Epithelial cell of esophagus (primary cell): ENCODE measurements at regions not wholly inside any gene's neighbourhood (a gene's known extent, or its start where the extent isn't known, plus 50 kb on each side); places are given as distances from the start of the nearest gene placed in this dataset.

Experiments
- DNase-seq: peaks from one replicate; pipeline ENCODE4 v3.0.0; 2010; ENCODE audit warnings: low read depth
- H3K4me3 ChIP-seq: 2 replicates; pipeline ENCODE4 v1.5.1; 2011; ENCODE audit warnings: mild to moderate bottlenecking, low read length, control low read depth
- TF ChIP-seq, protein P1 (sequence below): IDR thresholded peaks from 2 replicates; pipeline ENCODE4 v1.5.1; 2011; ENCODE audit warnings: low read depth, mild to moderate bottlenecking, low read length, control low read depth, inconsistent platforms; ENCODE audit not compliant: insufficient read depth; ENCODE audit errors: missing control alignments

DNA sequence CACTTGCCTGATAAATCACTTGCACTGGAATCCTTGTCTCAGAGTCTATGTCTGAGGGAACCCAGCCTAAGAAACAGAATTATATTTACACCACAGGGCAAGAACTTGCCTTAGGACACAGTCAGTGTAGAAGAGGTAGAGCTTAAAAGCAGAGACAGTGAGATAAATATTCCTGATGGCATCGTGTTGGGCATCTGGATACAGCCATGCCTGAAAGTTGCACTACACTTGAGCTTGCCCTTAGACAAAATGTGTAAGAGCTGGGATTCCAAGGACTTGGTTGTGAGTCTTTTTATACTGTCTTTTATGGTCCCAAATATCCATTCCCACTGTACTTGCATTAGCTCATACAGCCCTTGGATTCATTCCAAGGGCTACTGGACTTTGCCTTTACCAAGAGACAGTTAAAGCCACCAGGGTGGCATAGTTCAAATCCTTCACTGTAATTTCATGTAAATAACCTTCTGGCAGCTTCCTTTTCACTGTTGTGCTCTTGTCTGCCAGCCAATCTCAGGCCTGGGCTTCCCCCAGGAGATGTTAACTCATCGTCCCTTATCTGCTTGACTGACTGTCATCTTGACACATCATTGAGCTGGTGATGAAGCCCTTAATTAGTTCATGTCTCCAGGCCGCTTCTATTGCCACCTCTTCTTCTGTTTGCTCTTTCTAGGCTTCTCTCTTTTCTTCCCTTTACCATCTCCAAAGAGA, 577.9 kb upstream of the TBX3 start:
- TF ChIP-seq, protein P1, sequence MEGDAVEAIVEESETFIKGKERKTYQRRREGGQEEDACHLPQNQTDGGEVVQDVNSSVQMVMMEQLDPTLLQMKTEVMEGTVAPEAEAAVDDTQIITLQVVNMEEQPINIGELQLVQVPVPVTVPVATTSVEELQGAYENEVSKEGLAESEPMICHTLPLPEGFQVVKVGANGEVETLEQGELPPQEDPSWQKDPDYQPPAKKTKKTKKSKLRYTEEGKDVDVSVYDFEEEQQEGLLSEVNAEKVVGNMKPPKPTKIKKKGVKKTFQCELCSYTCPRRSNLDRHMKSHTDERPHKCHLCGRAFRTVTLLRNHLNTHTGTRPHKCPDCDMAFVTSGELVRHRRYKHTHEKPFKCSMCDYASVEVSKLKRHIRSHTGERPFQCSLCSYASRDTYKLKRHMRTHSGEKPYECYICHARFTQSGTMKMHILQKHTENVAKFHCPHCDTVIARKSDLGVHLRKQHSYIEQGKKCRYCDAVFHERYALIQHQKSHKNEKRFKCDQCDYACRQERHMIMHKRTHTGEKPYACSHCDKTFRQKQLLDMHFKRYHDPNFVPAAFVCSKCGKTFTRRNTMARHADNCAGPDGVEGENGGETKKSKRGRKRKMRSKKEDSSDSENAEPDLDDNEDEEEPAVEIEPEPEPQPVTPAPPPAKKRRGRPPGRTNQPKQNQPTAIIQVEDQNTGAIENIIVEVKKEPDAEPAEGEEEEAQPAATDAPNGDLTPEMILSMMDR = no peak
- DNase-seq = no peak
- no peak overlapping the region for H3K4me3 ChIP-seq

DNA sequence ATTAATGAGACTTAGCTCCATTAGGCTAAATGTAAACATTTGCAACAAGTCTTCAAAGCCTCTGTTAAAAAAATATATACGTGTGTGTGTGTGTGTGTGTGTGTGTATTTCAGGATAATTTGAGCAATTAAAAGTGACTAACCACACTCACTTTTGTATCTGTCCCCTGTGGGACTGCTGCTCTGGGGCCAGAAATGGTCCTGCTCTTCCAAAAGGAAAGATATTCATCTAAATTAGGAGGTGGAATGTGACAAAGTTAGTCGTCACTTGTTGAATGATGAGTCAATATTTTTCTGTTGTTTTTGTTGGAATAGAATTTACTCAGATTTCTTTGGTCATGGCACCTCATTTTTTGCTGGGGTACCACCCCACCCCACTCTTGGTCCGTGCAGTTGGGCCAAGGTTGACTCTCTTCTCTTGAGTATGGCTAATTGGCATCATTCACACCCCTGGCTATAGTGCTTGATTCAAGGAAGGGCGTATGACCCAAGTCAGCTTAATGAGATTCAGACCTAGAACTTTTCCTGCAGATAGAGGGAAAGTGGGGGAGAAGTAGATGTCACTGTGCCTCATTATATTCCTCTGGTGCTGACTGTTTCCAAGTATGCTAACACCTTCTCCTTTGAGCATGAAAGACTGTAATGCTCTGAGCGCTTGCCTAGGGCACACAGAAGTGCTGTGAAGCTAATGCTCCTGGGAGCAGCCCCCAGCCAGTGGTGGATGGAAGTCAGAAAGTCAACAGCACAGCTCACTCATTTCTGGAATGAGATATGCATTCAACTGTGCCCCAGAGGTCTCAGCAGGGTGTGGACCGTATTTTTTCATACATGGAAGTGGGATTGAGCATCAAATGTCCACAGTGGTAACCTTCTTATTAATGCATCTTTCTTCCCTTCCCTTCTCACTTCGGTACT, 577.0 kb upstream of the TBX3 start:
- TF ChIP-seq, protein P1 = no peak
- DNase-seq = no peak
- H3K4me3 ChIP-seq = no peak overlapping the region

DNA sequence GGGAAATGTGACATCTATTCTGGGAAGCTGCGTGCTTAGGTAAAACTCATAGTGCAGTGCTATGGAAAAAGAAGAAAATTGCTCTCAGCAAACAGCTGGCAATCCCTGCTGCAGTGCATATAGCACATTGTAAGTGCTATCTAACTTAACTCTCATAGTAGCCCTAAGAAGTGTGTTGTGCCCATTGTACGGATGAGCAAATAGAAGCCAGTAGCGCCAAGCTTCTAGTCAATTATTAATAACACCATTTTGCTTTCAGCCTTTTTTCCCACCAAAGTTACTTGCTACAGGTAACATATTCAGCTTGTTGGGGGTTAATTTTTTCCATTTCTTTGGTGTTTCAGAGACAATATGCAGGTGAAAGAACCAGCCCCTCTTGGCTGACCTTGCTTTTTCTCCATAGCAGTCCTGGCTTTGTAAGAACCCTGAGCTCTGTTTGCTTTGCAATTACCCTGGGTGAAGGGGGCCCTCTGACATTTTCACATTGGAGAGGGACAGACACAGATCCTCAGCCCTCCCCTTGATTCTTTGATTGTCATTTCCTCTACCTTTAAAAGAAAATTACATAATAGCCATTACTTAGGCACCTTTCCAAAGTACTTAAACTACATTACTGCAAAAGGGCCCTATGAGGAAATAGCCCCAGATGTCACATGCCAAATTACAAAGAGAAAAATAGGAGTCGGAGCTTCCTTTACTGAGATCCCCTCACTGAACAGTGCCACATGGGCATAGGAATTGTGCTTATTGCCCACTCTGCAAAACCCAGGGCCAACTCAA, 576.2 kb upstream of the TBX3 start:
- no peak overlapping the region for H3K4me3 ChIP-seq
- no peak for DNase-seq
- TF ChIP-seq, protein P1 = no peak

DNA sequence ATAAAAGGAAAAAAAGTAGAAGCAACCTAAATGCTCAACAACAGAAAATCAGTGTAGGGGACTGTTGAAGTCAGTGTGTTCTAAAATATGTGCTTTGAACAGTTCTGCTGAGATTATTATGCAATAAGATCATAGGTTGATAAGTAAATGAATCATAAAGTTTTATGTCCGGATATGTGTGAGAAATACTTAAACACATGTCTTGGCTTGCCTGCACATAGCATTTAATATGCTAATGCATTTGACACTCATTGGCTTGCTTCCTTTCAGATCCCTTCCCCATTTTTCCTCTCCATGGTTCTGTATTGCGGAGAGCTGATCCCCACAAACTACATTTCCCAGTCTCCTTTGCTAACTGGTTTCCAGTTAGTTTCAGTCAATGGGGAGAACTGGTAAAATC, 573.8 kb upstream of the TBX3 start:
- DNase-seq = peak; percentile 96
- H3K4me3 ChIP-seq = no peak overlapping the region
- TF ChIP-seq, protein P1 = no peak

DNA sequence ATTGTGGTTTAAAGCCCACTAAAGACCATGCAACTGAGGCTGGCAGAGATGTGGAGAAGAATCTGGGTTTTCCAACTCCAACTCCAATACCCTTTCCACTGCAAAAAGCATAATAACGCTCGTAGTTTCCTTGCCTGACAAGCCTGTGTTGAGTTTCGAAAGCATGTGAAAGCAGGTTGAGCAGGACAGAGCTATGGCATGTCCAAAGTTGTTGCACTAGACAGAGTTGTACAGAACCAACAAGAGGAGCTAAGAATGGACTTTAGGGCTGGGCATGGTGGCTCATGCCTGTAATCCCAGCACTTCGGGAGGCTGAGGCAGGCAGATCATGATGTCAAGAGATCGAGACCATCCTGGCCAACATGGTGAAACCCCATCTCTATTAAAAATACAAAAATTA, 572.0 kb upstream of the TBX3 start:
- TF ChIP-seq, protein P1 = no peak
- DNase-seq = peak; percentile 75
- H3K4me3 ChIP-seq = no peak overlapping the region

DNA sequence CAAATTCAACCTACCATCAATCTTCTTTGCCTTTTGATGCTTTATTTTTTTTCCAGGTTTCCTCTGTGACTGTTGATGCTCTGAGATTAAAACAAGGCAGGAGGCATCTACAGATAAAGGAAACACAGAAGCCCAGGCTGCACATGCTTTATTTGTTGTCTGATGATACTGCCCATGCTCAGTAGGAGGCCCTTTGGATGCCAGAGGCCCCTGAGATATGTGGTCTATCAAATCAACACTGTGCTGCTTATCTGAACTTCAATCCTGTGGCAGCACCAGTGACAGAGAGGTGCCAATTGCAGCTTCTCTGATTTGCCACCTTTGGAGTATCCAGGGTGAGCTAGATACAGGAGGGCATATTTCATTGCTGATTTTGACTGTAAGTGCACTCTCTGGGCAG, 571.3 kb upstream of the TBX3 start:
- no peak for DNase-seq
- no peak overlapping the region for H3K4me3 ChIP-seq
- TF ChIP-seq, protein P1 = no peak
